GM10266 (cell line): ENCODE measurements at regions not wholly inside any gene's neighbourhood (a gene's known extent, or its start where the extent isn't known, plus 50 kb on each side); places are given as distances from the start of the nearest gene placed in this dataset.

ENCODE experiments used
- DNase-seq: peaks from one replicate; pipeline ENCODE4 v3.0.0; 2012; ENCODE audit errors: extremely low spot score
- CTCF ChIP-seq: IDR thresholded peaks from 2 replicates; pipeline ENCODE4 v1.5.1; 2012; ENCODE audit warnings: mild to moderate bottlenecking, low read depth; ENCODE audit not compliant: control insufficient read depth, insufficient read depth; ENCODE audit errors: missing control alignments

- TF ChIP-seq CTCF: no peak
- no peak for DNase-seq
These were observed 2252.5 kb downstream of the TP53TG3F start for GRCh38 chr16:35711958-35712357.

- no peak for TF ChIP-seq CTCF
- no peak for DNase-seq
These were observed 2254.6 kb downstream of the TP53TG3F start for GRCh38 chr16:35713762-35714650.

- no peak for DNase-seq
- no peak for TF ChIP-seq CTCF
These were observed 2255.3 kb downstream of the TP53TG3F start for GRCh38 chr16:35714665-35715064.

GRCh38 chr16:35724551-35724950 is 2265.1 kb downstream of the TP53TG3F start:
- no peak for DNase-seq
- TF ChIP-seq CTCF: no peak

- no peak for DNase-seq
- no peak for TF ChIP-seq CTCF
These were observed 2266.5 kb downstream of the TP53TG3F start for GRCh38 chr16:35725949-35726348.

- no peak for TF ChIP-seq CTCF
These were observed 2270.8 kb downstream of the TP53TG3F start for GRCh38 chr16:35730251-35730650.

GRCh38 chr16:35731341-35732040 is 2272.1 kb downstream of the TP53TG3F start:
- no peak for DNase-seq
- no peak for TF ChIP-seq CTCF

More at GRCh38 chr16:35730251-35730650, 2270.8 kb downstream of the TP53TG3F start:
- DNase-seq: no peak
